Loucy (cell line): ENCODE measurements at regions not wholly inside any gene's neighbourhood (a gene's known extent, or its start where the extent isn't known, plus 50 kb on each side); places are given as distances from the start of the nearest gene placed in this dataset.

Source experiments
- H2AFZ ChIP-seq: fragments of 200-600 bp; sonication (generic); 2 replicates; pipeline ENCODE4 v1.6.0; 2016; ENCODE audit warnings: antibody characterized with exemption, mild to moderate bottlenecking, low read length, moderate library complexity
- H3F3A ChIP-seq: fragments of 200-600 bp; 2 replicates; pipeline ENCODE4 v1.6.0; 2016; ENCODE audit warnings: antibody characterized with exemption, low read depth, mild to moderate bottlenecking
- H3K27me3 ChIP-seq: fragments of 200-600 bp; sonication (generic); 2 replicates; pipeline ENCODE4 v1.6.1; 2014; ENCODE audit warnings: low read length, mild to moderate bottlenecking; ENCODE audit not compliant: insufficient read depth, poor library complexity, severe bottlenecking
- H3K36me3 ChIP-seq: fragments of 200-600 bp; sonication (generic); 2 replicates; pipeline ENCODE4 v1.6.1; 2016; ENCODE audit warnings: low read length; ENCODE audit not compliant: insufficient read depth
- H3K4me1 ChIP-seq: fragments of 200-600 bp; sonication (generic); 2 replicates; pipeline ENCODE4 v1.5.1; 2014; ENCODE audit warnings: low read length, mild to moderate bottlenecking; ENCODE audit not compliant: insufficient read depth, poor library complexity, severe bottlenecking
- H3K4me2 ChIP-seq: fragments of 200-600 bp; sonication (generic); 2 replicates; pipeline ENCODE4 v1.6.0; 2014; ENCODE audit warnings: antibody characterized with exemption, low read length, low read depth, mild to moderate bottlenecking; ENCODE audit not compliant: poor library complexity, severe bottlenecking
- H3K4me3 ChIP-seq: fragments of 200-600 bp; sonication (generic); 2 replicates; pipeline ENCODE4 v1.5.1; 2014; ENCODE audit warnings: low read length, mild to moderate bottlenecking, mixed read lengths; ENCODE audit not compliant: poor library complexity, severe bottlenecking
- H3K79me2 ChIP-seq: fragments of 200-600 bp; sonication (generic); 2 replicates; pipeline ENCODE4 v1.6.1; 2014; ENCODE audit warnings: low read length; ENCODE audit not compliant: insufficient read depth
- H3K9ac ChIP-seq: fragments of 200-600 bp; sonication (generic); 2 replicates; pipeline ENCODE4 v1.6.0; 2014; ENCODE audit warnings: mild to moderate bottlenecking, low read depth, low read length, moderate library complexity; ENCODE audit not compliant: poor library complexity, severe bottlenecking
- H3K9me2 ChIP-seq: fragments of 200-600 bp; sonication (generic); replicated peaks from 2 replicates; pipeline ENCODE4 v1.6.1; 2016; ENCODE audit warnings: low read depth, low read length, mixed read lengths
- H3K9me3 ChIP-seq: fragments of 200-600 bp; sonication (generic); 2 replicates; pipeline ENCODE4 v1.6.1; 2014; ENCODE audit warnings: mild to moderate bottlenecking, antibody characterized with exemption, low read length, low read depth; ENCODE audit not compliant: insufficient read depth
- H4K20me1 ChIP-seq: fragments of 200-600 bp; sonication (generic); 2 replicates; pipeline ENCODE4 v1.6.0; 2014; ENCODE audit warnings: antibody characterized with exemption, low read length, mild to moderate bottlenecking; ENCODE audit not compliant: insufficient read depth, poor library complexity, severe bottlenecking
- EZH2phosphoT487 ChIP-seq: fragments of 200-600 bp; IDR thresholded peaks from 2 replicates; pipeline ENCODE4 v1.6.1; 2018; ENCODE audit warnings: antibody characterized with exemption, mild to moderate bottlenecking, moderate library complexity, borderline replicate concordance
- TF ChIP-seq, protein P1 (sequence below): fragments of 200-600 bp; sonication (generic); conservative IDR thresholded peaks from 2 replicates; pipeline ENCODE4 v1.5.1; 2014; ENCODE audit warnings: mild to moderate bottlenecking, antibody characterized with exemption, low read length

DNA sequence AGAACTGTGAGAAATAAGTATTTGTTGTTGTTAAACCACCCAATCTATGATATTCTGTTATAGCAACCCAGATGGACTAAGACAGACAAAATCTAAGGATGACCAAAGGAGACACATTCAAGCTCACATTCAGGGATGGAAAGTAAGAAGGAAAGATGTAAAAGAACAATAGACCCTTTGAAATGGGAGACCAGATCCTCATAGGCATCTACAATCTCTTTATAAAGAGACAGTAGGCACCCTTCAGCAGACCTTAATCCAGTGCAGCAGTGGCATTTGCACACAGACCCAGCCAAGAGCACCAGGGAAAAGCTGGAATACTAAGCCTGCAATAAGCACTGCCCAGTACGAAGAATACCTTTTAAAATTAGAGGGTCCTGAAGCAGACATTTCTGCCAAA, 132.7 kb downstream of the KLHL28 start:
- Histone ChIP-seq H3K27me3 (no peaks in the 10 kb centered on the region), H3F3A (no peaks in the 10 kb centered on the region), H3K79me2 (no peaks in the 10 kb centered on the region), H3K9me3 (no peaks in the 10 kb centered on the region), H2AFZ (no peak overlapping the region), H3K4me3 (no peak overlapping the region), H3K4me2 (no peak overlapping the region), H3K9me2 (no peaks in the 10 kb centered on the region), H3K36me3 (no peaks in the 10 kb centered on the region), H3K4me1 (no peaks in the 10 kb centered on the region), H4K20me1 (no peaks in the 10 kb centered on the region), H3K9ac (no peak overlapping the region)
- TF ChIP-seq, protein P1, sequence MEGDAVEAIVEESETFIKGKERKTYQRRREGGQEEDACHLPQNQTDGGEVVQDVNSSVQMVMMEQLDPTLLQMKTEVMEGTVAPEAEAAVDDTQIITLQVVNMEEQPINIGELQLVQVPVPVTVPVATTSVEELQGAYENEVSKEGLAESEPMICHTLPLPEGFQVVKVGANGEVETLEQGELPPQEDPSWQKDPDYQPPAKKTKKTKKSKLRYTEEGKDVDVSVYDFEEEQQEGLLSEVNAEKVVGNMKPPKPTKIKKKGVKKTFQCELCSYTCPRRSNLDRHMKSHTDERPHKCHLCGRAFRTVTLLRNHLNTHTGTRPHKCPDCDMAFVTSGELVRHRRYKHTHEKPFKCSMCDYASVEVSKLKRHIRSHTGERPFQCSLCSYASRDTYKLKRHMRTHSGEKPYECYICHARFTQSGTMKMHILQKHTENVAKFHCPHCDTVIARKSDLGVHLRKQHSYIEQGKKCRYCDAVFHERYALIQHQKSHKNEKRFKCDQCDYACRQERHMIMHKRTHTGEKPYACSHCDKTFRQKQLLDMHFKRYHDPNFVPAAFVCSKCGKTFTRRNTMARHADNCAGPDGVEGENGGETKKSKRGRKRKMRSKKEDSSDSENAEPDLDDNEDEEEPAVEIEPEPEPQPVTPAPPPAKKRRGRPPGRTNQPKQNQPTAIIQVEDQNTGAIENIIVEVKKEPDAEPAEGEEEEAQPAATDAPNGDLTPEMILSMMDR, result no peak
- no peak for TF ChIP-seq EZH2phosphoT487

DNA sequence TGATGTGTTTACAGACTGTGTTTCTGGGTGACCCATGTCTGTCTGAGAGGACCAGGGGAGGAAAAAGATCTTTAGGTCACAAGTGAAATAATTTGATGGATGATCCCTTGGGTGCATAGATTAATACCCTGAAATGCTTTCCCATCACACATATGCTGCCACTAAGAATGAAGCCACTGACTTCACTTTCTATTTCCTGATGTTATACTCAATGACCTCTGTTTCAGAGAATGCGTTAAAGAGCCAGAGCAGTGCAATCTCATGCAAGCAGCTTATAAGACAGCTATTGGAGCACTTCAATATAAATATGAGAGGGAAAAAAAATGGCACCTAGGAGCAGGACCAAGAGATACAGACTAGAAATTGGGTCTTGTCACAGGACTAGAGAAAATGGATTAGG, 133.7 kb downstream of the KLHL28 start:
- H3K79me2 ChIP-seq, result no peaks in the 10 kb centered on the region
- no peak overlapping the region for H2AFZ ChIP-seq
- no peak overlapping the region for H3K4me2 ChIP-seq
- H3K9me2 ChIP-seq, result no peaks in the 10 kb centered on the region
- no peaks in the 10 kb centered on the region for H3K27me3 ChIP-seq
- no peaks in the 10 kb centered on the region for H3K4me1 ChIP-seq
- H3K36me3 ChIP-seq, result no peaks in the 10 kb centered on the region
- no peak for TF ChIP-seq EZH2phosphoT487
- TF ChIP-seq, protein P1, result no peak
- H4K20me1 ChIP-seq, result no peaks in the 10 kb centered on the region
- H3K9me3 ChIP-seq, result no peaks in the 10 kb centered on the region
- no peak overlapping the region for H3K4me3 ChIP-seq
- no peaks in the 10 kb centered on the region for H3F3A ChIP-seq
- H3K9ac ChIP-seq, result no peak overlapping the region

DNA sequence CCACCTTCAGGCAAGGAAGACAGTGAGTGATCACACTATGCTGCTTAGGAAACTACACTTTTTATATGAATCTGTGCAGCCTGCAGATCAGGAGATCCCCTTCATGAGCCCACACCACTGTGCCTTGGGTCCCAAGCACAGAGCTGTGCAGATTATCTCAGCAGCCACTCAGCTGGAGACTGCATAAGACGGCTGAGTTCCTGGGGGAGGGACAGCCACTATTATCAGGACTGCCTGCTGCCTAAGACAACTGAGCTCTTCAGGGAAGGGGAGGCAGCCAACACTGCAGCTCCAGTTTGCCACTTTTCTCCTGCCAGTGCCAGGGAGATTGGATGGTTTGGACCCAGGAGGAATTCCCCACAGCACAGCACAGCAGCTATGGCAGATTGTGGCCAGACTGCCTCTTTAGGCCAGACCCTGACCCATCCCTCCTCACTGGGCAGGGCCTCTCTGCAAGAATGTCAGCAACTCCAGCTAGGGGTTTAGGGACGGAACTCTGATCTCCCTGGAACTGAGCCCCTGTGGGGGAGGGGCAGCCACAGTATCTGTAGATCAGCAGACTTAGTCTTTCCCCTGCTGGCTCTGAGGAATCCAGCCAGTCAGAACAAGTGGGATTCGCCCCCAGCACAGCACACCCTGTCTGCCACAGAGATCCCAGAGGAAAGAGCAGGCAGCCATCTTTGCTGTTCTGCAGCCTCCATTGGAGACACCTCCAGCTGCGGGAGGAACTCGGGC, 141.3 kb downstream of the KLHL28 start:
- Histone ChIP-seq H3K4me3 (no peak overlapping the region), H2AFZ (no peak overlapping the region)
- TF ChIP-seq EZH2phosphoT487, result no peak
- TF ChIP-seq, protein P1, result no peak

More for the DNA sequence above, 141.3 kb downstream of the KLHL28 start:
- H3K27me3 ChIP-seq, result no peaks in the 10 kb centered on the region
- H3K79me2 ChIP-seq, result no peaks in the 10 kb centered on the region
- no peak overlapping the region for H3K9ac ChIP-seq
- no peaks in the 10 kb centered on the region for H3K9me3 ChIP-seq
- H3K4me2 ChIP-seq, result no peak overlapping the region
- H3K4me1 ChIP-seq, result no peaks in the 10 kb centered on the region
- H3K9me2 ChIP-seq, result no peaks in the 10 kb centered on the region
- H3K36me3 ChIP-seq, result no peaks in the 10 kb centered on the region
- H4K20me1 ChIP-seq, result no peaks in the 10 kb centered on the region
- H3F3A ChIP-seq, result no peaks in the 10 kb centered on the region
